ENCODE measurements at regions not wholly inside any gene's neighbourhood (a gene's known extent, or its start where the extent isn't known, plus 50 kb on each side); places are given as distances from the start of the nearest gene placed in this dataset.

DNA sequence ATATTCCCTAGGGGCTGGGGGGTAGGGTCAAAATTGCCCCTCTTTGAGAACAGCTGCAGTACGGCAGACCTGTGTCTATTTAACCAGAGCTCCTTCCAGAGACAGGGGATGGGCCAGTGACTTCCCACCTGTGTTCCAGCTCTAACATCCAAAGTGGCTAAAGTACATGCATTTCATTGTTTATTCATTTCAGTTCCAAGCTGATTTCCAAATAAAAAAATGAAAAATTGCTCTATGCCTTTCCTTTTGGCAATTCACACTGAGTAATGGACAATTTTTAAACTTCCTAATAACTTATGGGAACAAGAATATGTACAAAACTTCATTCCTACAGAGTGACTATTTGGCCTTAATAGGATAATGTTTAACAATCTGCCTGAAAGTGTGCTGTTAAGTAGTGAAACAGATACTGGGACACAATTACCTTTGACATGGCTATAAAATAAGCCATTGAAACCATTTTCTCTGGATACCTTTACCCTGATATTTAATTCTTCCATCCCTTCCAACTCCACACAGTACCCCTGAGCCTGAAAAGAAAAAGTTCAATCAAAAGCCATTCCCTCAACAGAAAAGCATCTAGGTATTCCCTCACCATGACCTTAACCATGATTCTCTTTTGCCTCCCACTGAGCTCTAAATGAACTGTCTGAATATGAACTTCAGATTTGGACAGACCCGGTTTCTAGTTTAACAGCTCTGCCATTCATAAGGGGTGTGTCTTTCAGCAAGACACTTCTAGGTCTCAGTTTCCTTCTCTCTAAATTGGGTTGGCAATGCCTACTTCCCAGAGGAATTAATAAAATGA, 73.1 kb downstream of the RDH14 start:
- Histone ChIP-seq H3K4me1 (ENCODE audit: control insufficient read depth, insufficient read depth, low read length, poor library complexity, severe bottlenecking) (no peaks in the 10 kb centered on the region), H3K9me3 (ENCODE audit: control insufficient read depth, low read length) (no peaks in the 10 kb centered on the region), H3K36me3 (ENCODE audit: control insufficient read depth, insufficient read depth, low read length) (no peaks in the 10 kb centered on the region), H3K4me3 (ENCODE audit: extremely low read depth, insufficient read depth, low read length, poor library complexity, severe bottlenecking) (no peak overlapping the region), H3K27ac (ENCODE audit: low read depth, low read length, severe bottlenecking) (no peak overlapping the region)
- WGBS, 2 experiments (ENCODE audit: insufficient coverage in 2 of 2) = 100% methylated on average over 2 of the region's 2 CpGs; no CpG with 5 or more reads in 1 of the 2 experiments

- H3K9me3 ChIP-seq (ENCODE audit: control insufficient read depth, low read length) = no peaks in the 10 kb centered on the region
- no peaks in the 10 kb centered on the region for H3K36me3 ChIP-seq (ENCODE audit: control insufficient read depth, insufficient read depth, low read length)
- no peak overlapping the region for H3K4me3 ChIP-seq (ENCODE audit: extremely low read depth, insufficient read depth, low read length, poor library complexity, severe bottlenecking)
- H3K27ac ChIP-seq (ENCODE audit: low read depth, low read length, severe bottlenecking) = no peak overlapping the region
- no peaks in the 10 kb centered on the region for H3K4me1 ChIP-seq (ENCODE audit: control insufficient read depth, insufficient read depth, low read length, poor library complexity, severe bottlenecking)
Observed at GRCh38 chr2:18484625-18485024, 75.8 kb downstream of the RDH14 start.

DNA sequence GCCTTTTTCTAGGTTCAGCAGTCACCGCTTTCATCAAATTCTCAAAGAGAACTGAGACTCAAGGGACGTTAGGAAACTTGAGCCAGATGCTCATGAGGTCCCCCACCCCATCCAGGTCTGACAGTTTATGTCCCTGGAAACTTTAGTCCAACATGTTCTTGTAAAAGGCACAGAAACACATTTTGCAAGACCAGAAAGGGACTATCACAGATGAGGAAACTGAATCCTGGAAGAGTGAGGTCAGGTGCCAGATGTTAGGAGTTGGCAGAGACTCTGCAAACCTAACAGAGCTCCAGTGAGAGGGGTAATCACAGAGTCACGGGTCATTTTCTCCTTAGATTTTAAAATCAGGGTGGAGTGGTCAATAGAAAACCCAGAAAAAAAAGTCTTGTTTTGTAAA, 76.6 kb downstream of the RDH14 start:
- H3K36me3 ChIP-seq (ENCODE audit: control insufficient read depth, insufficient read depth, low read length) = no peaks in the 10 kb centered on the region
- 79 to 88% methylated on average over 1 to 2 of the region's 3 CpGs for WGBS, 2 experiments (ENCODE audit: insufficient coverage in 2 of 2)
- no peaks in the 10 kb centered on the region for H3K9me3 ChIP-seq (ENCODE audit: control insufficient read depth, low read length)
- no peak overlapping the region for H3K4me3 ChIP-seq (ENCODE audit: extremely low read depth, insufficient read depth, low read length, poor library complexity, severe bottlenecking)
- H3K27ac ChIP-seq (ENCODE audit: low read depth, low read length, severe bottlenecking) = no peak overlapping the region
- H3K4me1 ChIP-seq (ENCODE audit: control insufficient read depth, insufficient read depth, low read length, poor library complexity, severe bottlenecking) = no peaks in the 10 kb centered on the region

GRCh38 chr2:18482666-18483065, 77.8 kb downstream of the RDH14 start:
- Histone ChIP-seq H3K4me3 (ENCODE audit: extremely low read depth, insufficient read depth, low read length, poor library complexity, severe bottlenecking) (no peak overlapping the region), H3K27ac (ENCODE audit: low read depth, low read length, severe bottlenecking) (no peak overlapping the region), H3K4me1 (ENCODE audit: control insufficient read depth, insufficient read depth, low read length, poor library complexity, severe bottlenecking) (no peaks in the 10 kb centered on the region), H3K36me3 (ENCODE audit: control insufficient read depth, insufficient read depth, low read length) (no peaks in the 10 kb centered on the region), H3K9me3 (ENCODE audit: control insufficient read depth, low read length) (no peaks in the 10 kb centered on the region)

GRCh38 chr2:18479947-18480369, 80.5 kb downstream of the RDH14 start:
- Histone ChIP-seq H3K36me3 (ENCODE audit: control insufficient read depth, insufficient read depth, low read length) (no peaks in the 10 kb centered on the region), H3K4me1 (ENCODE audit: control insufficient read depth, insufficient read depth, low read length, poor library complexity, severe bottlenecking) (no peaks in the 10 kb centered on the region), H3K4me3 (ENCODE audit: extremely low read depth, insufficient read depth, low read length, poor library complexity, severe bottlenecking) (no peak overlapping the region), H3K9me3 (ENCODE audit: control insufficient read depth, low read length) (no peaks in the 10 kb centered on the region), H3K27ac (ENCODE audit: low read depth, low read length, severe bottlenecking) (no peak overlapping the region)
- WGBS, 2 experiments (ENCODE audit: insufficient coverage in 2 of 2) = no CpG with 5 or more reads among the region's 3 CpGs

DNA sequence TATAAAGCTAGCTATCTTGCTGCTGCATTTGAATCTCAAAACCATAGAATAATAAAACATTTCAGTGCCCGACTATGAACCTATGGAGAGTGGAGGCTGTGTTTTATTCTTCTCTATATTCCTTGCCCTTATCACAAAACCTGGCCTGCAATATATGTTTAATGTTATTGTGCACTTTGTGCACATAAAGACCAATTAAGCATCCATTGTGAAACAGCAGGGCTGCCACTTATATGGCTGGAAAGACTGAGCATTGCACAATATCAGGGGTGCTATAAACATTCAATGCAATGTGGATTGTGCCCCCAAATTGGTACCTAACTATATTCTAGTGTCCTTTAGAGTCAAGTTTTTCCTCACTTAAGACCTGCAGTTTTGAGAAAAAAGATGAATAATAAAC, 83.2 kb downstream of the RDH14 start:
- H3K9me3 ChIP-seq (ENCODE audit: control insufficient read depth, low read length) = no peaks in the 10 kb centered on the region
- no peaks in the 10 kb centered on the region for H3K4me1 ChIP-seq (ENCODE audit: control insufficient read depth, insufficient read depth, low read length, poor library complexity, severe bottlenecking)
- no peak overlapping the region for H3K27ac ChIP-seq (ENCODE audit: low read depth, low read length, severe bottlenecking)
- no peak overlapping the region for H3K4me3 ChIP-seq (ENCODE audit: extremely low read depth, insufficient read depth, low read length, poor library complexity, severe bottlenecking)
- WGBS, 2 experiments (ENCODE audit: insufficient coverage in 2 of 2) = no CpG with 5 or more reads among the region's 1 CpG
- H3K36me3 ChIP-seq (ENCODE audit: control insufficient read depth, insufficient read depth, low read length) = no peaks in the 10 kb centered on the region

- no peaks in the 10 kb centered on the region for H3K36me3 ChIP-seq (ENCODE audit: control insufficient read depth, insufficient read depth, low read length)
- no peak overlapping the region for H3K4me3 ChIP-seq (ENCODE audit: extremely low read depth, insufficient read depth, low read length, poor library complexity, severe bottlenecking)
- H3K9me3 ChIP-seq (ENCODE audit: control insufficient read depth, low read length) = no peaks in the 10 kb centered on the region
- 100% methylated on average over 2 of the region's 3 CpGs; no CpG with 5 or more reads in 1 of the 2 experiments for WGBS, 2 experiments (ENCODE audit: insufficient coverage in 2 of 2)
- H3K4me1 ChIP-seq (ENCODE audit: control insufficient read depth, insufficient read depth, low read length, poor library complexity, severe bottlenecking) = no peaks in the 10 kb centered on the region
- no peak overlapping the region for H3K27ac ChIP-seq (ENCODE audit: low read depth, low read length, severe bottlenecking)
Observed at GRCh38 chr2:18476484-18476883, 84.0 kb downstream of the RDH14 start.

- Histone ChIP-seq H3K4me1 (ENCODE audit: control insufficient read depth, insufficient read depth, low read length, poor library complexity, severe bottlenecking) (no peaks in the 10 kb centered on the region), H3K27ac (ENCODE audit: low read depth, low read length, severe bottlenecking) (no peak overlapping the region), H3K36me3 (ENCODE audit: control insufficient read depth, insufficient read depth, low read length) (no peaks in the 10 kb centered on the region), H3K9me3 (ENCODE audit: control insufficient read depth, low read length) (no peaks in the 10 kb centered on the region), H3K4me3 (ENCODE audit: extremely low read depth, insufficient read depth, low read length, poor library complexity, severe bottlenecking) (no peak overlapping the region)
- no CpG with 5 or more reads among the region's 2 CpGs for WGBS, 2 experiments (ENCODE audit: insufficient coverage in 2 of 2)
Observed at GRCh38 chr2:18475884-18476283, 84.6 kb downstream of the RDH14 start.

DNA sequence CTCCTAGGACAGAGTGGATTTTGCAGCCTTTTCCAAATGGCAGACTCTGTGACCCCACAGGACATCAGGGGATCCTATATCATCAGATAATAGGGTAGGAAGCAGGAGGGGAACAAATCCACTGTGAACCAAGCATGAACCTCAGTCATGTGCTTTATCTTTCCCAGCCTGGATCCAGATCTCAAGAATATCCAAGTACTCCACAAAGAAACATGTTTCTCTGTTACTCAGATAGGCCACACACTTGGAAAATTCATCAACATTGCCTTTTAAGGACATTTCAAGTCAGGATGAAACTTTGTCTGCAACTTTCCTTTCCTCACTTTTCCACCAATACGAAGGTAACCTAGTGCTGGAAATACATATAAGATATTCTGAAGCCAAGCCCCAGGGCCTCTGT, 85.8 kb downstream of the RDH14 start:
- no CpG with 5 or more reads among the region's 1 CpG for WGBS, 2 experiments (ENCODE audit: insufficient coverage in 2 of 2)
- H3K36me3 ChIP-seq (ENCODE audit: control insufficient read depth, insufficient read depth, low read length) = no peaks in the 10 kb centered on the region

GRCh38 chr2:18473241-18474181, 86.9 kb downstream of the RDH14 start:
- H3K36me3 ChIP-seq (ENCODE audit: control insufficient read depth, insufficient read depth, low read length) = no peaks in the 10 kb centered on the region
- H3K9me3 ChIP-seq (ENCODE audit: control insufficient read depth, low read length) = no peaks in the 10 kb centered on the region
- H3K4me3 ChIP-seq (ENCODE audit: extremely low read depth, insufficient read depth, low read length, poor library complexity, severe bottlenecking) = no peak overlapping the region
- no peak overlapping the region for H3K27ac ChIP-seq (ENCODE audit: low read depth, low read length, severe bottlenecking)
- H3K4me1 ChIP-seq (ENCODE audit: control insufficient read depth, insufficient read depth, low read length, poor library complexity, severe bottlenecking) = no peaks in the 10 kb centered on the region
- 73 to 80% methylated on average over 4 to 5 of the region's 9 CpGs for WGBS, 2 experiments (ENCODE audit: insufficient coverage in 2 of 2)

More for the DNA sequence above, 85.8 kb downstream of the RDH14 start:
- H3K4me1 ChIP-seq (ENCODE audit: control insufficient read depth, insufficient read depth, low read length, poor library complexity, severe bottlenecking) = no peaks in the 10 kb centered on the region
- no peak overlapping the region for H3K27ac ChIP-seq (ENCODE audit: low read depth, low read length, severe bottlenecking)
- H3K9me3 ChIP-seq (ENCODE audit: control insufficient read depth, low read length) = no peaks in the 10 kb centered on the region
- no peak overlapping the region for H3K4me3 ChIP-seq (ENCODE audit: extremely low read depth, insufficient read depth, low read length, poor library complexity, severe bottlenecking)
